G401 (cell line): ENCODE measurements at regions not wholly inside any gene's neighbourhood (a gene's known extent, or its start where the extent isn't known, plus 50 kb on each side); places are given as distances from the start of the nearest gene placed in this dataset.

Experiments used
- DNase-seq: peaks from one replicate; pipeline ENCODE4 v3.0.0-alpha.2; 2015; ENCODE audit warnings: low spot score
- in situ Hi-C: cut with HindIII; loops from 2 replicates; pipeline ENCODE4 v1.10.0; 2016; ENCODE audit warnings: low sequenced_read_pairs, mixed read lengths

- no peak for DNase-seq
Observed at GRCh38 chr11:24295360-24295759, 201.5 kb upstream of the LUZP2 start.

DNA sequence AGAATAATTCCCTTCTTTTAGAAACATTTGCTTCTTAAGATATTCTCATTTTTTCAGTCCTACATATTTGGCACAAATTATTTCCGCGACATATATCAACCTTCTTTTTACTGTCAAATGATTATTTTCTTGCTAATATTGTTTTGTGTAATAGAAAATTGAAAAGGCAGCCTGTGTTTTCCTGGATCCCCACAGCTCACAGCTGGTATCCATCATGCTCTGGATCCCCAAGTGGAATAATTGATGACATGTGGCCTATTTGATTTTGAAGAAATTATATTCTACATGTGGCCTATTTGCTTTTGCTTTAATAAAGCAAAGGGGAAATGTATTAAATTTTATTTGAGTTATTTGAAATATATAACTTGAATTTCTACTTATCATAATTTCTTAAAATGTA is 199.4 kb upstream of the LUZP2 start:
- no peak for DNase-seq
- in situ Hi-C loops: no loop called here

More at GRCh38 chr11:24295360-24295759, 201.5 kb upstream of the LUZP2 start:
- in situ Hi-C loops: no loop called here

- DNase-seq: no peak
- in situ Hi-C loops: no loop called here
Observed at GRCh38 chr11:24298146-24298545, 198.7 kb upstream of the LUZP2 start.

- DNase-seq: no peak
- in situ Hi-C loops: no loop called here
Observed at GRCh38 chr11:24311974-24312373, 184.9 kb upstream of the LUZP2 start.

- DNase-seq: no peak
- in situ Hi-C loops: no loop called here
Observed at GRCh38 chr11:24312464-24313238, 184.2 kb upstream of the LUZP2 start.

DNA sequence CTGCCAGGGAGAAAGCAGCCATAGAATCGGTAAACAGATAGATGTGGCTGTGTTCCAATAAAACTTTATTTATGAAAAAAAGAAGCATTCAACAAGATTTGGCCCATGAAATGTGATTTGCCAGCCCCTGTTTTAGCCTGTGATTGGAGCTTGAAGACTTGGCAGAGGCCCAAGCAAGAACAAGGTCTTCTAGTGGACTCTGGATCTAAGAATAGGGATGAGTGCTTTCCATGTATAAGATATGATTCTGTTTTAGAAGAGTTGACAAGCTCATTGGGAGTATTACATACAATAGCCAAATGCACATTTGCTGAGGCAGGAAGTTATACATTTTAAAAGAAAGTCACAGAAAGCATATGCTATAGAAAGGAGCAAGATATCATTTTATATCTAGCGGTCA is 175.6 kb upstream of the LUZP2 start:
- DNase-seq: no peak
- in situ Hi-C loops: no loop called here

GRCh38 chr11:24324211-24324610 is 172.6 kb upstream of the LUZP2 start:
- in situ Hi-C loops: no loop called here
- DNase-seq: no peak

DNA sequence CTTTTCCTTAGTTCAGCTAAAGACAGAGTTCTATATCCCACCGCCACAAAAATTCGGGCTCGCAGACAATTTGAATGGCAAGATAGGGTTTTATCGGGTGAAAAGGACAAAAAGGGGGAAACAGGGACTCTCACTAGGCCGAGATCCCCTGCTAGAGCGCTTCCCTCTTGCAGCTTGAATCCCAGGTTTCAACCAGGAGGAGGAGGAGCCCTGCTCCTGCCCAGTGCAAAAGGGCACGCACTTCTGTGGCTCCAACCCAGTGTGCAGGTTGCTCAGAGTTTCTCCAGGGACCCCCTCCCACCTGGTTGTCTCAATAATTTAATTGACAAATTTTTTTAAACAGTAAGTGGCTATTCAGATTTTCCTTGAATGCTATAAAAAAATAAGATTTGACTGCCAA is 152.6 kb upstream of the LUZP2 start:
- in situ Hi-C loops: no loop called here
- no peak for DNase-seq

DNA sequence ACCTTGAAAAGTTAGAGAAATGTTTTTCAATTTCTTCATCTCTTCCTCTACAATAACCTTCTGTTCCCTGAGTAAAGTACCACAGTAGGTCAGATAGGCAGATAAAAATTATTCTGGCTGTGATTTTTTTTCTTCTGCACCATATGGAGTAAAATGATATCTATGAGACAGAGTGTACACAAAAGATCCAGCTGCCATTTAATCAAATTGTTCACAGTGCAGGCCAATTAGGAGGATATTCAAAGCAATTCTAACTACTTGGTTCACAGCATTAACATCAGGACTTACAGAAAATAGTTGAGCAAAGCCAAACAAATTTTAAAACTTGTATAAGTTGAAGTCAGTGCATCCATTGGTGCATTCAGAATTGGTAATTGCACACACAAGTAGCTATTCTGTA is 147.9 kb upstream of the LUZP2 start:
- in situ Hi-C loops: no loop called here

GRCh38 chr11:24351179-24351578 is 145.7 kb upstream of the LUZP2 start:
- in situ Hi-C loops: no loop called here
- no peak for DNase-seq

More for the DNA sequence above, 147.9 kb upstream of the LUZP2 start:
- no peak for DNase-seq

DNA sequence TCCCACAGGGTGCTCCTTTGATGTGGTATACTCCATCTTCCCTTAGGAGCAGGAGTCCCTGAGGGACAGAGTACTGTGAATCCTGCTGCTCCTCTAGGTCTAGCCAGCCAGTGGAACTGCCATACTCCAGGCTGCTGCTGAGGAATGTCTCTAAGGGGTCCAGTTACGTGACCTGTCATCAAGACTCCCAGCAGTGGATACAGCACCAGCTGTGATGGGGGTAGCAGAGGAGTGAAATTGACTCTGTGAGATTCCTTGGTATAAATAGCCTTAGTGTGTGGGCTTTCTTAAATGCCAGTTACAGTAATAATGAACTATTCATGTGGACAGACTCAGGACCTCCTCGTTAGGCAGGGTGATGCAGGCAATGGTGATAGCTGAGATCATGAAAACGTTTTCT is 140.4 kb upstream of the LUZP2 start:
- in situ Hi-C loops: no loop called here
- DNase-seq: no peak

- no peak for DNase-seq
- in situ Hi-C loops: no loop called here
Observed at GRCh38 chr11:24357620-24358410, 139.0 kb upstream of the LUZP2 start.

DNA sequence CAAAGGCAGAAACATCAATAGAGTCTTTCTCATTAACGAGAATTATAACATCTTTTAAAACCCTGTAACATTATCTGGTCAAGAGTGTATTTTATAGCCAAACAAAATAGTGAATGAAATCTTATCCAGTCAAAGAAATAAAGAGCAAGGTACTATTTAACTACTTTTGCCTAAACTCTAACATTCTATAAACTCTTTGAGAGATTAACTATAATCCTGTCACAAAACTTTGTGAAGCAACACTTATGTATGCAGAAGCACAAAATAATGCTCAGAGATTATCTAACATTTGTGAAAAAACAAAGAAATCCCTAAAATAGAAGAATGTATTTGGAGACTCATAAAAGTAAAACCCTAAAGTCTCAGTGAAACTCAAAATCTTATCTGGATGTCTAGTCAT is 124.4 kb upstream of the LUZP2 start:
- in situ Hi-C loops: no loop called here
- DNase-seq: no peak

DNA sequence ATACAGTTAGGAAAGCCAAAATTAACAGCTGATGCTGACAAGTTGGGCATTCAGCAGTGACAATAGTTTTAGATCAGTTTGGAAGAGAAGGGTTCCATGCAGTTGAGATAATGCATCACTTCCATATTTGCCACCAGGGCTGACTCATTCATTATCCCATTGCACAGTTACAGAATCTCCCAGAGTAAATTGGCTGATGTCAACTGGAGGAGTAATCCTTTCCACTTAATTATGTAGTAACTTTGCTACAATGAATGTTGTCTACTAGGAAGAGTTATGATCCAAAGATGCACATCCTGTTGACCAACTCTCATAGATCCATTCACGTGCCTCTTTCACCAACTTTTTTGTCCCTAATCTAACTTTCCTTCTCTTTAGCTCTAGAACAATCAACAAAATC is 123.3 kb upstream of the LUZP2 start:
- DNase-seq: no peak
- in situ Hi-C loops: no loop called here

DNA sequence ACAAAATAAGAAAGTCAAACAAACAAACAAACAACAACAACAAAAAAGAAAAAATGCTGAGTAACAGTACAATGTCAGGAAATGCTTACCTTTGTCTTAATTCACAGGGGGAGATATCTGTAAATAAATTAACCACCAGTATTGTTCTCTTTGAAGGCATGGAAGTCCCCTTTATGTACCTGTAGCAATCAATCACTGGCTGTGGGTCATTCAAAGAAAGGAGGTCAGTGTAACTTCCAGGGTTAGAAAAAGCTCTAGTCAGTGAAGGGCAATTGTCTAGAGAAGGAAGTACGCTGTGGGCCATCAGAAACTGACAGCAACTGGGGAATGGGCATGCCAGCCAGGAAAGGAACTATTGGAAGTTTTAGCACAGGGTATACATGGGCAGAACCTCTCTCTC is 121.5 kb upstream of the LUZP2 start:
- DNase-seq: no peak
- in situ Hi-C loops: no loop called here

DNA sequence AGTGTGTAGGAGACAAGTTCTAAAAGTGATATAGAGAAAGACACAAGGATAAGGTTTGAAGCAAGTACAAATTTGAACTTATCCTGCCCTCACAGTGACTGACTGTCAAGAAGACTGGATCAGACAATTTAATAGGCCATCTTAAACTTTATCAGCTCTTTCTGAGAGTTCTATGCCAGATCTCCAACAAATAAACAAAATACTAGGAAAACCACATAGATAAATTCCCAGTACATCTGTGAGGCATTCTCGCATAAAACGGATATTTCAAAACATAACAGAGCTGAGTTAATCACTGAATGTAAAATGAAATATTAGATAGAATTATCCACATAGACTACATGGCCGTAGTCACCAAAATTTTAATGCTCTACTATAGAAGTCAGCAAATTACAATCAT is 120.9 kb upstream of the LUZP2 start:
- in situ Hi-C loops: no loop called here
- DNase-seq: no peak

GRCh38 chr11:24383137-24383536 is 113.7 kb upstream of the LUZP2 start:
- no peak for DNase-seq
- in situ Hi-C loops: no loop called here

GRCh38 chr11:24384240-24384639 is 112.6 kb upstream of the LUZP2 start:
- in situ Hi-C loops: no loop called here
- DNase-seq: no peak

- DNase-seq: no peak
- in situ Hi-C loops: no loop called here
Observed at GRCh38 chr11:24386546-24387397, 110.1 kb upstream of the LUZP2 start.

- in situ Hi-C loops: no loop called here
Observed at GRCh38 chr11:24389575-24389974, 107.3 kb upstream of the LUZP2 start.

More at GRCh38 chr11:24389575-24389974, 107.3 kb upstream of the LUZP2 start:
- DNase-seq: no peak
